ENCODE measurements at regions not wholly inside any gene's neighbourhood (a gene's known extent, or its start where the extent isn't known, plus 50 kb on each side); places are given as distances from the start of the nearest gene placed in this dataset.

- 94 to 96% methylated on average over 1 of the region's 1 CpG for WGBS, 2 donors
- no peak for DNase-seq
- no peaks in the 10 kb centered on the region for H3K4me1 ChIP-seq
- ATAC-seq, result no peak
- no peak for TF ChIP-seq CTCF (IDR thresholded peaks at IDR 0.05)
- H3K27me3 ChIP-seq, result no peaks in the 10 kb centered on the region
- intact Hi-C loops (cut with DNase I), result no loop called here
- no peak for FAIRE-seq
- H3K4me3 ChIP-seq, result no peak overlapping the region
- no peaks in the 10 kb centered on the region for H3K9me3 ChIP-seq
- no peak overlapping the region for H3K27ac ChIP-seq
- H3K36me3 ChIP-seq, result no peaks in the 10 kb centered on the region
Measured at GRCh38 chr4:123186731-123187130, 209.9 kb upstream of the SPRY1 start.

- 90 to 91% methylated on average over 5 of the region's 5 CpGs for WGBS, 2 donors
- no peak for FAIRE-seq
- no peaks in the 10 kb centered on the region for H3K4me1 ChIP-seq
- H3K27me3 ChIP-seq, result no peaks in the 10 kb centered on the region
- intact Hi-C loops (cut with DNase I), result no loop called here
- TF ChIP-seq CTCF (IDR thresholded peaks at IDR 0.05), result no peak
- H3K9me3 ChIP-seq, result no peaks in the 10 kb centered on the region
- no peaks in the 10 kb centered on the region for H3K36me3 ChIP-seq
- no peak overlapping the region for H3K4me3 ChIP-seq
- ATAC-seq, result no peak
- DNase-seq, result no peak
- H3K27ac ChIP-seq, result no peak overlapping the region
Measured at GRCh38 chr4:123190176-123190575, 206.4 kb upstream of the SPRY1 start.

GRCh38 chr4:123191728-123192127 is 204.9 kb upstream of the SPRY1 start:
- Histone ChIP-seq H3K4me1 (no peaks in the 10 kb centered on the region), H3K9me3 (no peaks in the 10 kb centered on the region), H3K27me3 (no peaks in the 10 kb centered on the region), H3K27ac (no peak overlapping the region), H3K36me3 (no peaks in the 10 kb centered on the region), H3K4me3 (no peak overlapping the region)
- no peak for FAIRE-seq
- ATAC-seq, result no peak
- WGBS, 2 donors, result 48 to 92% methylated on average over 2 of the region's 2 CpGs
- intact Hi-C loops (cut with DNase I), result no loop called here
- no peak for TF ChIP-seq CTCF (IDR thresholded peaks at IDR 0.05)
- no peak for DNase-seq

GRCh38 chr4:123193802-123194367 is 202.7 kb upstream of the SPRY1 start:
- no peak for TF ChIP-seq CTCF (IDR thresholded peaks at IDR 0.05)
- Histone ChIP-seq H3K4me3 (no peak overlapping the region), H3K36me3 (no peaks in the 10 kb centered on the region), H3K4me1 (no peaks in the 10 kb centered on the region), H3K9me3 (no peaks in the 10 kb centered on the region), H3K27me3 (no peaks in the 10 kb centered on the region), H3K27ac (no peak overlapping the region)
- no peak for FAIRE-seq
- DNase-seq, result no peak
- 89 to 91% methylated on average over 3 of the region's 3 CpGs for WGBS, 2 donors
- no peak for ATAC-seq
- intact Hi-C loops (cut with DNase I), result no loop called here

- Histone ChIP-seq H3K9me3 (no peaks in the 10 kb centered on the region), H3K4me1 (no peaks in the 10 kb centered on the region), H3K27ac (no peak overlapping the region), H3K4me3 (no peak overlapping the region), H3K27me3 (no peaks in the 10 kb centered on the region), H3K36me3 (no peaks in the 10 kb centered on the region)
- 97 to 99% methylated on average over 2 of the region's 2 CpGs for WGBS, 2 donors
- FAIRE-seq (no peak), DNase-seq (no peak), ATAC-seq (no peak)
- no peak for TF ChIP-seq CTCF (IDR thresholded peaks at IDR 0.05)
- intact Hi-C loops (cut with DNase I), result no loop called here
Measured at GRCh38 chr4:123198706-123199105, 197.9 kb upstream of the SPRY1 start.

Data from pancreas (tissue), 10 donors.